Loucy (cell line): ENCODE measurements at regions not wholly inside any gene's neighbourhood (a gene's known extent, or its start where the extent isn't known, plus 50 kb on each side); places are given as distances from the start of the nearest gene placed in this dataset.

ENCODE experiments used
- H2AFZ ChIP-seq: fragments of 200-600 bp; sonication (generic); 2 replicates; pipeline ENCODE4 v1.6.0; 2016; ENCODE audit warnings: antibody characterized with exemption, mild to moderate bottlenecking, low read length, moderate library complexity
- H3F3A ChIP-seq: fragments of 200-600 bp; 2 replicates; pipeline ENCODE4 v1.6.0; 2016; ENCODE audit warnings: antibody characterized with exemption, low read depth, mild to moderate bottlenecking
- H3K27me3 ChIP-seq: fragments of 200-600 bp; sonication (generic); 2 replicates; pipeline ENCODE4 v1.6.1; 2014; ENCODE audit warnings: low read length, mild to moderate bottlenecking; ENCODE audit not compliant: insufficient read depth, poor library complexity, severe bottlenecking
- H3K36me3 ChIP-seq: fragments of 200-600 bp; sonication (generic); 2 replicates; pipeline ENCODE4 v1.6.1; 2016; ENCODE audit warnings: low read length; ENCODE audit not compliant: insufficient read depth
- H3K4me1 ChIP-seq: fragments of 200-600 bp; sonication (generic); 2 replicates; pipeline ENCODE4 v1.5.1; 2014; ENCODE audit warnings: low read length, mild to moderate bottlenecking; ENCODE audit not compliant: insufficient read depth, poor library complexity, severe bottlenecking
- H3K4me2 ChIP-seq: fragments of 200-600 bp; sonication (generic); 2 replicates; pipeline ENCODE4 v1.6.0; 2014; ENCODE audit warnings: antibody characterized with exemption, low read length, low read depth, mild to moderate bottlenecking; ENCODE audit not compliant: poor library complexity, severe bottlenecking
- H3K4me3 ChIP-seq: fragments of 200-600 bp; sonication (generic); 2 replicates; pipeline ENCODE4 v1.5.1; 2014; ENCODE audit warnings: low read length, mild to moderate bottlenecking, mixed read lengths; ENCODE audit not compliant: poor library complexity, severe bottlenecking
- H3K79me2 ChIP-seq: fragments of 200-600 bp; sonication (generic); 2 replicates; pipeline ENCODE4 v1.6.1; 2014; ENCODE audit warnings: low read length; ENCODE audit not compliant: insufficient read depth
- H3K9ac ChIP-seq: fragments of 200-600 bp; sonication (generic); 2 replicates; pipeline ENCODE4 v1.6.0; 2014; ENCODE audit warnings: mild to moderate bottlenecking, low read depth, low read length, moderate library complexity; ENCODE audit not compliant: poor library complexity, severe bottlenecking
- H3K9me2 ChIP-seq: fragments of 200-600 bp; sonication (generic); replicated peaks from 2 replicates; pipeline ENCODE4 v1.6.1; 2016; ENCODE audit warnings: low read depth, low read length, mixed read lengths
- H3K9me3 ChIP-seq: fragments of 200-600 bp; sonication (generic); 2 replicates; pipeline ENCODE4 v1.6.1; 2014; ENCODE audit warnings: mild to moderate bottlenecking, antibody characterized with exemption, low read length, low read depth; ENCODE audit not compliant: insufficient read depth
- H4K20me1 ChIP-seq: fragments of 200-600 bp; sonication (generic); 2 replicates; pipeline ENCODE4 v1.6.0; 2014; ENCODE audit warnings: antibody characterized with exemption, low read length, mild to moderate bottlenecking; ENCODE audit not compliant: insufficient read depth, poor library complexity, severe bottlenecking
- CTCF ChIP-seq: fragments of 200-600 bp; sonication (generic); conservative IDR thresholded peaks from 2 replicates; pipeline ENCODE4 v1.5.1; 2014; ENCODE audit warnings: mild to moderate bottlenecking, antibody characterized with exemption, low read length
- EZH2phosphoT487 ChIP-seq: fragments of 200-600 bp; IDR thresholded peaks from 2 replicates; pipeline ENCODE4 v1.6.1; 2018; ENCODE audit warnings: antibody characterized with exemption, mild to moderate bottlenecking, moderate library complexity, borderline replicate concordance

- H3K27me3 ChIP-seq: no peaks in the 10 kb centered on the region
- no peaks in the 10 kb centered on the region for H4K20me1 ChIP-seq
- no peaks in the 10 kb centered on the region for H3K36me3 ChIP-seq
- peaks cover 12% of the 10 kb centered on the region for H3K4me1 ChIP-seq
- no peak overlapping the region for H3K9ac ChIP-seq
- no peak overlapping the region for H3K4me3 ChIP-seq
- TF ChIP-seq CTCF (no peak), EZH2phosphoT487 (no peak)
- H3K9me3 ChIP-seq: no peaks in the 10 kb centered on the region
- no peaks in the 10 kb centered on the region for H3K9me2 ChIP-seq
- no peak overlapping the region for H3K4me2 ChIP-seq
- no peak overlapping the region for H2AFZ ChIP-seq
- no peaks in the 10 kb centered on the region for H3F3A ChIP-seq
- H3K79me2 ChIP-seq: no peaks in the 10 kb centered on the region
These were observed 81.4 kb upstream of the GALNT2 start for GRCh38 chr1:229985613-229986010.

- Histone ChIP-seq H3K9ac (no peak overlapping the region), H3K79me2 (no peaks in the 10 kb centered on the region), H3K4me3 (no peak overlapping the region), H3K9me3 (no peaks in the 10 kb centered on the region), H3K36me3 (no peaks in the 10 kb centered on the region), H3K4me2 (no peak overlapping the region), H3K27me3 (no peaks in the 10 kb centered on the region), H4K20me1 (no peaks in the 10 kb centered on the region), H3F3A (no peaks in the 10 kb centered on the region), H2AFZ (no peak overlapping the region), H3K4me1 (peaks cover 12% of the 10 kb centered on the region), H3K9me2 (no peaks in the 10 kb centered on the region)
- no peak for TF ChIP-seq CTCF
These were observed 80.2 kb upstream of the GALNT2 start for GRCh38 chr1:229986737-229987337.

GRCh38 chr1:229987953-229988352, 79.1 kb upstream of the GALNT2 start:
- H4K20me1 ChIP-seq: no peaks in the 10 kb centered on the region
- no peaks in the 10 kb centered on the region for H3K27me3 ChIP-seq
- H3K4me2 ChIP-seq: no peak overlapping the region
- H3K9ac ChIP-seq: no peak overlapping the region
- no peaks in the 10 kb centered on the region for H3K79me2 ChIP-seq
- H3K9me2 ChIP-seq: no peaks in the 10 kb centered on the region
- no peaks in the 10 kb centered on the region for H3K9me3 ChIP-seq
- H3K4me1 ChIP-seq: peaks cover 12% of the 10 kb centered on the region
- no peak overlapping the region for H3K4me3 ChIP-seq
- no peak for TF ChIP-seq CTCF
- no peak for TF ChIP-seq EZH2phosphoT487
- H3K36me3 ChIP-seq: no peaks in the 10 kb centered on the region
- no peaks in the 10 kb centered on the region for H3F3A ChIP-seq
- no peak overlapping the region for H2AFZ ChIP-seq
